Activated CD8-positive, alpha-beta memory T cell treated with anti-CD3 and anti-CD28 coated beads for 1 hour (primary cell): ENCODE measurements at regions not wholly inside any gene's neighbourhood (a gene's known extent, or its start where the extent isn't known, plus 50 kb on each side); places are given as distances from the start of the nearest gene placed in this dataset.
"Not testable (repeated sequence)": the region's sequence is repeated elsewhere in the genome, so short reads cannot be mapped to it uniquely, and the experiment has no call there.

ENCODE experiments used
- DNase-seq, 2 donors: peaks; one replicate each; pipeline ENCODE4 v3.0.0-alpha.2; 2020; ENCODE audit warnings: low read depth in 1 of 2; ENCODE audit errors: extremely low read depth in 1 of 2

DNA sequence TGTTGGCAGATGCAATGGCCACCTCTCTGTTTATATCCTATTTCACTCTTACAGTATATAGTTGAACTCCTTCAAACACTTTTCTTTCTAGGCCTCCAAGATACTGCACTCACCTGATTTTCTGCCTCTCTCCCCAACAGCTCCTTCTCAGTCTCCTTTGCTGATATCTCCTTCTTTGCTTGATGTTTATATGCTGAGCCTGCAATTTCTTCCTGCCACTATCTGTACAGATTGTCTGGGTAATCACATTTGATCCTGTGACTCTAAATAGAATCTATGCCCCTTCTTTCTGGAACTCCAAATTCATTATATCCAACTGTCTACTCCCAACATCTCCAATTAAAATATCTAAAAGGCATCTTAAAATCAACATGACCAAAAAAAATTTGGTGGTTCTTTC is 165.5 kb upstream of the PFN2 start:
- DNase-seq = no peak

GRCh38 chr3:150135287-150135721 is 164.6 kb upstream of the PFN2 start:
- no peak for DNase-seq

DNA sequence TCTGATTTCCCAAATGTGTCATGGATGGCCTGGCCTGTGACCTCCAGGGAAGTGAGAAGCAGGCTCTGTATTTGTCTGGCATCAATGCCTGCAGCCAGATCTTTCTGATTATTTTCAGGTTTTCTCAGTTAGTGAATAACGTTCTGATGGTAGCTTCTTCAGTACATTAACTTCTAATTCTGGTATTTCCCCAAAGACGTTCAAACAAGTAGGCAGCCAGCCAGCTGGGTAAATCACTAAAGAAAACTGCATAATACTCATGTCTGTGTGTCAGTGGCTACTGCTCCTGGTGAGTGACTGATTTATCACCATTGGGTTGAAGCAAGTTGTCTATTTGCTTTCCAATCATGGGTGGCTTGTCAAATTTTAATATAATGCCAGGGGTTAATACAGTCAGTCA is 162.6 kb upstream of the PFN2 start:
- no peak for DNase-seq

GRCh38 chr3:150132101-150132749 is 161.5 kb upstream of the PFN2 start:
- no peak for DNase-seq

DNA sequence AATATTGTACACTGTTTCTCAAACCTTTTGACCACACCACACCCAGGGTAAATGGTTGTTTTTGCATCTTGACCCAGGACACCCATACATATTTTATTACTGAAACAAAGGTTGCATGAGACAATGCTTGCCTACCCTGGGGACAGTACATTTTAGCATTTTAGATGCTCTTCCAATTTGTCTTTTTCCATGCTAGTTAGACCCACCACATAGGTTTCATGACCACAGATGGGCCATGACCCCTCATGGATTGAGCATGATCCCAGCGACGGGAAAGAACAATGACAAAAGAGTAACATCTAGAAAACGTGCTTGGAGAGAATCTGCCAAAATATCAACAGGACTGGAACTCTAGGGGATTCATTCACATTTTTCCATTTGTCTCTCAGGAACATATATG is 161.0 kb upstream of the PFN2 start:
- no peak for DNase-seq

- no peak for DNase-seq
Measured at GRCh38 chr3:150130404-150131100, 159.9 kb upstream of the PFN2 start.

GRCh38 chr3:150129166-150129565 is 158.5 kb upstream of the PFN2 start:
- no peak for DNase-seq

- no peak for DNase-seq
Measured at GRCh38 chr3:150128126-150128525, 157.4 kb upstream of the PFN2 start.

- no peak for DNase-seq
Measured at GRCh38 chr3:150127011-150127490, 156.4 kb upstream of the PFN2 start.

DNA sequence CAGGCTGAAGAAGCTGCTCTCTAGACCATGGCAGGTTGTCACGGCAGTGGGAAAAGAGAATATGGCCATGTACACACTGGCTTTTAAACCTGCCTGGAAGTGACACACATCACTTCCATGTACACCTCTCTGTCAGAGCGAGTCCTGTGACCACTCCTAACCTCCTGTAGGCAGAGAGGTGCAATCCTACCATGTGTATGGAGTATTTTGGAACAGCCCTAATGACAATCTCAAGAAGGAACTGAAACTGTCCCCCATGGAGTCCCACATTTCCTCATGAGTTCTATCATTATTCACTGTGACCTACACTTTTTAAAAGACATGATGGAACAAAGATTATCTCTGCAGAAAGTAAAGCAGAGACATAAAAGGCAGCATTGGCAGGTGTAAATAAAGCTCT is 153.4 kb upstream of the PFN2 start:
- DNase-seq = no peak

- DNase-seq = not testable (repeated sequence)
Measured at GRCh38 chr3:150123249-150123648, 152.6 kb upstream of the PFN2 start.

- no peak for DNase-seq
Measured at GRCh38 chr3:150118219-150118618, 147.5 kb upstream of the PFN2 start.

- no peak for DNase-seq
Measured at GRCh38 chr3:150117076-150117475, 146.4 kb upstream of the PFN2 start.

DNA sequence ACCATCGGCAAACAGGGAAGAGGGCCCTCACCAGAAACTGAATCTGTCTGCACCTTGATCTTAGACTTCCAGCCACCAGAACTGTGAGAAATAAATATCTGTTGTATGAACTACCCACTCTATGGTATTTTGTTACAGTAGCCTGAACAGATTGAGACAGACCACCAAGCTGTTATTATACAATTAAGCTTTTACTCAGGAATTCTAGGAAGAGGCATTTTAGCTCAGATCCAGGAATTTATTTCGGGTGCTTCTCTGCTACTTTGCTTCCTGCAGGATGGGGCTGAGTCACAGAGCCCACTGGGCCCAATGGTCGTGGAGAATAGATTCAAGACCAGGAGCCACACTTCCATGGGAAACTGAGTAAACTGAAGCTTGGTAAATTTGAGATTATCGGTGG is 145.5 kb upstream of the PFN2 start:
- no peak for DNase-seq

DNA sequence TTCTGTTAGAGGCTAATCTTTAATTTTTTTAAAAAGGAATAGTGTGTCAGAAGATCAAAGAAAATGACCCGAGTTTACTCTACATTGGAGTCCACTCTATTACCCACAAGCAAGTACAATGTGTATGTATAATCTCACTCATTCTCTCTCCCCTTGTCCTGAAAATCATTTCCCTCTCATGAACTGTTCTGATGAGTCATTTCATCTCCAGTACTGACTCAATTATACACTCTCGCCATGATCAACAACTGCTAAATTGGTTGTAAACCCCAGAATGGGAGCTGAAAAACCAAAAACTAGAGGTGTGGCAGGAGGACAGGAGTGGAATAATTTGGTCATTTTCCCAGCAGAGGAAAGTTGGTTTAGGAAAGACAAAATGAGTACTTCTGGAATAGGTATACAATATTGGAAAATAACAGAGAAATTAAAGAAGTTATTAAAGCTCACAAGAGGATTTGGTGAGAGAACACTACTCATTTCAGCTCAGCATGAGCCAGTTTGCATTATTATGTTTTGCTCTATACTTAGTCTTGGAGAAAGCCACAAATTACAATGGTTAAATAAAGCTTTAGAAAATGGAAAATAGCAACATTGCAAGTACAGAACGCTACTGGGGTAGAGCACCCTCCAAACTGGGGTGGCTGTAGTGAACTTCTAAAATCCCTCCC is 144.3 kb upstream of the PFN2 start:
- no peak for DNase-seq

DNA sequence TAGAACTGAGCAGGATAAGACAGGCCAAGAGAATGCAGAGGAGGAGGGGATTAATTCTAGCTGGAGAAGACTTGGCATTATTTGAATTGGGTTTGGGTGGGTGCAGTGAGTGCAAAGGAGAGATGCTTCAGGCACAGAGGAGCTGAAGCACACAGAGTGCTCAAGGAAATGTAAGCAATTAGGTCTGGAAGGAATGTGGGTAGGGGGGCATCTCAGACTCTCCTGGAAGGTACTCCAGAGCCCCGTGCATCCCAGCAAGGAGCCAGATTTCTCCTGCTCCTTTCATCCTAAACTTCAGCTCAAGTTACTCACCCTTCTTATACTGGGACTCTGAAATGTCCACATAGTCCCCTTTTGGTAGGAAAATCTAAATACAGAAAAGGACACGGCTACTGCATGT is 143.6 kb upstream of the PFN2 start:
- no peak for DNase-seq

DNA sequence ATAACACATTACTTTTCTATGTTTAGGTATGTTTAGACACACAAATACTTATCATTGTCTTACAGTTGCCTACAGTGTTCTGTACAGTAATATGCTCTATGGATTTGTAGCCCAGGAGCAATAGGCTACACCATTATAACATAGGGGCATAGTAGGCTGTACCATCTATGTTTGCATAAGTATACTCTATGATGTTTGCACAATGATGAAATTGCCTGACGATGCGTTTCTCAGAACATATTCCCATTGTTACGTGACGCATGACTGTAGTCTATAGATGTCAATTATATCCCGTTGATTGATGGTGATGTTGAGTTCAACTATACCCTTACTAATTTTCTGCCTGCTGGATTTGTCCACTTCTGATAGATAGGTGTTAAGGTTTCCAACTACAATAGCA is 139.4 kb upstream of the PFN2 start:
- no peak for DNase-seq

GRCh38 chr3:150107429-150108175 is 136.9 kb upstream of the PFN2 start:
- DNase-seq = no peak

DNA sequence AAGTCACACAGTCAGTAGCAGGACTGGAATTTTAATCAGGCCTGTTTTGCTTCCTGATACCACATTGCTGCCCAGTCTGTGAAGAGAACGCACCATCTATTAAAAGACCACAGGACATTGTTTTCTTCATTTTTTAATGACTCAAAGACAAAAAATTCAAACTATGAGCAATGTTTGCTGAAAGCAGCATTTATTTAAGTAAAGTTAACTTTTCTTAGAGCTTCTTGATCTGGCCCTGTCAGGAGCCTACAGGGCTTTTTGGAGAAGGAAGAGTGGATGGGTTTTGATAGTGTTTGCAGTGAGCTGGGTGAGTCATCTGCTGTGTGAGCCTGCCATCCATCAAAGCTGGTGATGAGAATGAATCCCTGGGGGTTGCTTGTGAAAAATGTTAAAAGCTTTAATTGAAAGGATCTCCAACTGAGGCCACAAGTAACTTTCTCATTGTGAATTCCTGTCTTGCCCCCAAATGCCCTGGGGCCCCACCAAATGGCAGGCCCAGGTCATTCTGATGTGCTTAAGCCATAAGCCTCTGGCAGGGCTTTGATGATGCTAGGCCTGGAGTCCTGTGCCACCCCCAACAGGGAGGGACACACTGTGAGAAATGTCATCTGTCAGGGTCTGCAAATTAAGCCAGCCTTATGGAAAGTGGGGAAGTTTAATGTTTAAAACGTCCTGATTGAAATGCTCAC is 136.2 kb upstream of the PFN2 start:
- no peak for DNase-seq

- no peak for DNase-seq
Measured at GRCh38 chr3:150105886-150106612, 135.4 kb upstream of the PFN2 start.
